GM10266 (cell line): ENCODE measurements at regions not wholly inside any gene's neighbourhood (a gene's known extent, or its start where the extent isn't known, plus 50 kb on each side); places are given as distances from the start of the nearest gene placed in this dataset.

Experiments
- DNase-seq: peaks from one replicate; pipeline ENCODE4 v3.0.0; 2012; ENCODE audit errors: extremely low spot score
- CTCF ChIP-seq: IDR thresholded peaks from 2 replicates; pipeline ENCODE4 v1.5.1; 2012; ENCODE audit warnings: mild to moderate bottlenecking, low read depth; ENCODE audit not compliant: control insufficient read depth, insufficient read depth; ENCODE audit errors: missing control alignments

- no peak for TF ChIP-seq CTCF
These were observed 148.7 kb downstream of the DYRK2 start for GRCh38 chr12:67797185-67797741.

GRCh38 chr12:67797753-67798152 lies 149.2 kb downstream of the DYRK2 start:
- no peak for TF ChIP-seq CTCF
- DNase-seq: no peak

More at GRCh38 chr12:67797185-67797741, 148.7 kb downstream of the DYRK2 start:
- no peak for DNase-seq

- no peak for TF ChIP-seq CTCF
- no peak for DNase-seq
These were observed 150.2 kb downstream of the DYRK2 start for GRCh38 chr12:67798768-67799167.

- no peak for TF ChIP-seq CTCF
- DNase-seq: no peak
These were observed 154.2 kb downstream of the DYRK2 start for GRCh38 chr12:67802731-67803130.

DNA sequence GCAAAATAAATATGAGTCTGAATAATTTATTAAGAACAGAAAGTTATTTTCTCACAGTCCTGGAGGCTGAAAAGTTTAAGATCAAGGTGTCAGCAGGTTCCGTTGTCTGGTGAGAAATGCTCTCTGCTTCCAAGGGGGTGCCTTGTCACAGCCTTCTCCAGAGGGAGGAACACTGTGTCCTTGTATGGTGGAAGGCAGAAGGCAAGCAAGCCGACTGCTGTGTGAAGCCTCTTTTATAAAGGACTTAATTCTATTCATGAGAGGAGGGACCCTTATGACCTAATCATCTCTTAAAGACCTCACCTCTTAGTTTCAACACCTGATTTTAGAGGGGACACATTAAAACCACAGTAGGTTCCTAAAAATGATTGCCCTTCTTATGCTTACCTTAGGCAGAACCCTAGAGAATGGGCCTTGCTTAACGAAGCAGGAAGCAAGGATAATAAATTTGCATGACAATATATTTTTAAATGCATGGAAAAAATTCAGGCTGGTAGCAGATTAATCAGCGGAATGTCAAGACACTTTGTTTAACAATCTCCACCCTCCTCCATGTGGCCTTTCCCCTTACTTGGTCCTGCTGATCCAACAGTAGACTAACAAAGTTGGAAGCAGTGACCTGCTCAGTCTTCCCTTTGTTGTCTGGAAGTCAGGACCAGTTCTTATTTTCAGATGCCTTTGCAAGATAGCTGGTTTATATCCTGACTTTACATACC lies 154.9 kb downstream of the DYRK2 start:
- no peak for DNase-seq
- TF ChIP-seq CTCF: no peak

- no peak for TF ChIP-seq CTCF
- DNase-seq: no peak
These were observed 155.6 kb downstream of the DYRK2 start for GRCh38 chr12:67804168-67804567.

DNA sequence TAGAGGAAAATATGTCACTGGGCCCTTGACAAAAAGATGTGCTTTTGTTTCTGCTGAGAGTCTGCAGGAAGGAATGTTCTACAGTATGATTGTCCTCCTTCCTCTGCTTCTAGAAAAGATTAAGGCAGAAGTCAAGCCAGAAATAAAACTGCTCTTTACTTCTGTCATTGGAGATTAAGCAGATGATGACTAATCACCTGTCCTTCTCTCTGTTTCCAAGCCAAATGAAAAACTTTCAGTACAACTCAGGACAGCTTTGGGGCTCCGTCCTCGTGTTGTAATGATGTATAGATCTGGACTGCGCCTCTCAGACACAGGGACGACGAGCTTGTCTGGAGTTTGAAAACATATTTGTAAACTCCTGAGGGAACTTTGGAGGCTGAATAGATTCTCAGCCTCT lies 159.3 kb downstream of the DYRK2 start:
- TF ChIP-seq CTCF: no peak
- no peak for DNase-seq
